GM12891 (cell line): ENCODE measurements at regions not wholly inside any gene's neighbourhood (a gene's known extent, or its start where the extent isn't known, plus 50 kb on each side); places are given as distances from the start of the nearest gene placed in this dataset.

Experiments
- DNase-seq: peaks from one replicate; pipeline ENCODE4 v3.0.0; 2011; ENCODE audit warnings: low spot score; ENCODE audit not compliant: insufficient read length
- FAIRE-seq: peaks from 2 replicates; lab custom pipeline; 2011; peaks lifted over from hg19 to GRCh38; lab: Jason Lieb, UNC
- PAX5 ChIP-seq: IDR thresholded peaks from 2 replicates; pipeline ENCODE4 v1.6.1; 2011; ENCODE audit warnings: low read length, moderate library complexity, mild to moderate bottlenecking; ENCODE audit not compliant: insufficient read depth, severe bottlenecking
- POLR2A ChIP-seq: IDR thresholded peaks from 2 replicates; pipeline ENCODE4 v1.6.1; 2011; ENCODE audit warnings: low read depth, low read length, control low read depth
- POLR2AphosphoS5 ChIP-seq: IDR thresholded peaks from 2 replicates; pipeline ENCODE4 v1.6.1; 2011; ENCODE audit warnings: low read depth, low read length, control low read depth
- POU2F2 ChIP-seq: IDR thresholded peaks from 2 replicates; pipeline ENCODE4 v1.6.1; 2011; ENCODE audit warnings: low read depth, mild to moderate bottlenecking, control low read depth, low read length, moderate library complexity
- SPI1 ChIP-seq: IDR thresholded peaks from 2 replicates; pipeline ENCODE4 v1.6.1; 2011; ENCODE audit warnings: low read depth, low read length, control low read depth
- TAF1 ChIP-seq: IDR thresholded peaks from 2 replicates; pipeline ENCODE4 v1.6.1; 2011; ENCODE audit warnings: low read depth, low read length, control low read depth

- DNase-seq (no peak), FAIRE-seq (no peak)
- TF ChIP-seq POLR2A (no peak), TAF1 (no peak)
These were observed 271.3 kb downstream of the PTBP2 start for GRCh38 chr1:96992871-96993270.

- FAIRE-seq (no peak), DNase-seq (no peak)
- no peak for TF ChIP-seq POLR2AphosphoS5
- no peak for TF ChIP-seq PAX5
- TF ChIP-seq POU2F2, result no peak
- TF ChIP-seq TAF1, result no peak
- TF ChIP-seq POLR2A, result no peak
- TF ChIP-seq SPI1, result no peak
These were observed 273.8 kb downstream of the PTBP2 start for GRCh38 chr1:96995351-96995750.

- no peak for FAIRE-seq
- DNase-seq, result no peak
- no peak for TF ChIP-seq POU2F2
- TF ChIP-seq TAF1, result no peak
These were observed 274.4 kb downstream of the PTBP2 start for GRCh38 chr1:96996001-96996400.

GRCh38 chr1:96997717-96998116, 276.1 kb downstream of the PTBP2 start:
- no peak for DNase-seq
- TF ChIP-seq POLR2AphosphoS5, result no peak
- TF ChIP-seq POLR2A, result no peak
- TF ChIP-seq POU2F2, result no peak
- no peak for TF ChIP-seq PAX5
- no peak for TF ChIP-seq SPI1
- TF ChIP-seq TAF1, result no peak
- FAIRE-seq, result no peak

GRCh38 chr1:96998466-96998865, 276.9 kb downstream of the PTBP2 start:
- TF ChIP-seq SPI1 (no peak), POU2F2 (no peak), POLR2A (no peak), PAX5 (no peak), POLR2AphosphoS5 (no peak), TAF1 (no peak)
- no peak for DNase-seq
- FAIRE-seq, result no peak

- DNase-seq, result no peak
- TF ChIP-seq POU2F2 (no peak), SPI1 (no peak), TAF1 (no peak), POLR2AphosphoS5 (no peak), PAX5 (no peak), POLR2A (no peak)
- FAIRE-seq, result no peak
These were observed 277.6 kb downstream of the PTBP2 start for GRCh38 chr1:96999191-96999590.

- no peak for DNase-seq
- no peak for TF ChIP-seq SPI1
- TF ChIP-seq TAF1, result no peak
- TF ChIP-seq POLR2A, result no peak
- TF ChIP-seq PAX5, result no peak
- FAIRE-seq, result no peak
These were observed 282.5 kb downstream of the PTBP2 start for GRCh38 chr1:97004054-97004453.

GRCh38 chr1:97004743-97005142, 283.2 kb downstream of the PTBP2 start:
- FAIRE-seq (no peak), DNase-seq (no peak)
- TF ChIP-seq TAF1, result no peak
- no peak for TF ChIP-seq PAX5
- TF ChIP-seq POLR2A, result no peak
- no peak for TF ChIP-seq POLR2AphosphoS5

GRCh38 chr1:97006044-97006661, 284.6 kb downstream of the PTBP2 start:
- DNase-seq (no peak), FAIRE-seq (no peak)
- TF ChIP-seq SPI1, result no peak
- no peak for TF ChIP-seq POLR2A
- TF ChIP-seq POLR2AphosphoS5, result no peak
- no peak for TF ChIP-seq TAF1
- TF ChIP-seq POU2F2, result no peak
- no peak for TF ChIP-seq PAX5

- FAIRE-seq, result no peak
- TF ChIP-seq SPI1 (no peak), POLR2AphosphoS5 (no peak), POU2F2 (no peak), PAX5 (no peak), POLR2A (no peak), TAF1 (no peak)
- no peak for DNase-seq
These were observed 286.4 kb downstream of the PTBP2 start for GRCh38 chr1:97007840-97008604.
